GM04504 (cell line): ENCODE measurements at regions not wholly inside any gene's neighbourhood (a gene's known extent, or its start where the extent isn't known, plus 50 kb on each side); places are given as distances from the start of the nearest gene placed in this dataset.

Experiments used
- DNase-seq: peaks from one replicate; pipeline ENCODE4 v3.0.0-alpha.2; 2012; ENCODE audit warnings: low read depth

- DNase-seq, result no peak
Observed at GRCh38 chr11:80603472-80603871, 1162.6 kb upstream of the TENM4 start.

DNA sequence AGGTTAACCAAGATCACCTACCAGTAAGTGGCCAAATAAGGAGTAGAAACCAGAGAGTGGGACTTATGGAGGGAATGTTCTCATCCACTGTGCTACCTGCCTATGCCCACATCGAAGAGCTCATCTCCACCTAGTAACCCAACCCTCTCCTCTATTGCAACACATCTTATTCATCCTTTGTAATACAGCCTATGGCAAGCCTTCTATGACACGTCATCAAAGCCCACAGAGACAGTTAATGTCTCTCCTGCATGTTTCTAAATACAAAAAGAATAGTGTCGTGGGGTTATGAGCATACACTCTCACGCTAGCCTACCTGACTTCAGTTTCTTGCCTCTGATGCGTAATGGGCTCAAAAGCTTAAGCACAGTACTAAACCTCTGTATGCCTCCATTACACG lies 1158.1 kb upstream of the TENM4 start:
- no peak for DNase-seq

DNA sequence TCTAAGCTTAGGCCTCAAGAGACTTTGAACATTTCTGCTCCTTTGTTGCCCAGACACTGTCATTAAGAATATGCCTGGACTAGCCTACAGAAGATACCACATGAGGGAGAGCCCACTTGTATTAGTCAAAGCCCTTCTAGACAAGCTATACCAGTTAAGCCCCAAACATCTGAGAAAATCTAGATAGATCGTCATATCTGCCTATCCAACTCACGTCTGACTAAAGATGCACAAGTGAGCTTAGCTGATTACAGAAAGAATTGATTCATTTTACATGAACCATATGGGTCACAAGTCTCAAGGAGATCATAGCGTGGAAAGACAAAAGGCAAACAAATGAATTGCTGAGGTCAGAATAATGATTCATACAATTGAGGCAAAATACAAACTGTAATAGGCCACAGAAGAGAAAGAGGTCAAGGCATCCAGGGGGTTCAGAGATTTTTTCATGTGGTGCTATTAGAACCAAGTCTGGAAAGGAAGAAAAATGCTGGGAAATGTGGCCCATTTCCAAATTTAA lies 1155.5 kb upstream of the TENM4 start:
- no peak for DNase-seq

GRCh38 chr11:80595011-80595410 lies 1154.2 kb upstream of the TENM4 start:
- no peak for DNase-seq

DNA sequence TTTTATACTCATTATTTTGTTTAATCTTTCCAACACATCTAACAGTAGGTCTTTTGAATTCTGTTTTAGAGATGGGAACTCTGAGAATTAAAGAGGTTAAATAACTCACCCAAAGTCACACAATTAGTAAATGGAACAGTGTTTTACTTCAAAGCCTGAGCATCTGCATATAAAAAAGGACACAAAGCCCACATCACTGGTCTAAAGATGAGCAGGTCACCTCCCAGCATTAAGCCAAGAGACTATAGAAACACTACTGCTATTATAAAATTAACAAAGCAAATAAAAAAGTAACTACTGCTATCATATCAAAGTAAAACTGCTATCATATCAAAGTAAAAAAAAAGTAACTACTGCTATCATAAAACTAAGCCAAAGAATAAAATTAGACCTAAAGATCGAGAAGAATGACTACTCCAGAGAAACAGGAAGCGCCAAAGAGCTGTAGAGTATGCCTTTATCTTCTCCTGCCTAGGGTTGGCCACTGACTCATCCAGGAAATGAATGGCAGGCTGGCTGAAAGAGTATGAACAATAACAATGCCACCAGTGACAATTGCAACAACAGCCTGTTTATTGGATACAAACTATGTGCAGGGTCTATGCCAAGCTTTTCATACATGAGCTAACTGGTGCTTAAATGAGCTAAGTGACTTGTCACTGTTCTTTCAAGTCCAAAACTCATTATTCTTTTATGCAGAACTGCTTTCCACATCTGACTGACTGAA lies 1153.0 kb upstream of the TENM4 start:
- DNase-seq, result no peak

GRCh38 chr11:80592546-80592945 lies 1151.7 kb upstream of the TENM4 start:
- DNase-seq, result no peak

DNA sequence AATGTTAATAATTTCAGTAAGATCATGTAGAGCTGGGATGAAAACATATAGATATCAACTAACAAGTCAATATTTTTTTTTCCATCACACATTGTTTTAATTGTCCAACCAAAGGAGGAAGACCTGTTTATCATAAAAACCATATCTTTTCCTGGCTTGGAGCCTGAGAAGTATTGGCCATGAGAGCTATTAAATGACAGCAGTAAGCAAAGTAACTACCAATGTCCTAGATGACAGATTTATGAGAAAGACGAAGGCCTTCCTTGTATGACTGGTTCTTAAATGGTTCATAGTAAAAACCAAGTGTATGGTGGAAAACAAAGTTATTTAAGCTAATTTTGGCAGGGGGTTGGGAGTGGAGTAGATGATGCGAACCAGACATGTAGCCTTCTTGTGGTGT lies 1147.1 kb upstream of the TENM4 start:
- DNase-seq, result no peak

- DNase-seq, result no peak
Observed at GRCh38 chr11:80586464-80586863, 1145.6 kb upstream of the TENM4 start.

DNA sequence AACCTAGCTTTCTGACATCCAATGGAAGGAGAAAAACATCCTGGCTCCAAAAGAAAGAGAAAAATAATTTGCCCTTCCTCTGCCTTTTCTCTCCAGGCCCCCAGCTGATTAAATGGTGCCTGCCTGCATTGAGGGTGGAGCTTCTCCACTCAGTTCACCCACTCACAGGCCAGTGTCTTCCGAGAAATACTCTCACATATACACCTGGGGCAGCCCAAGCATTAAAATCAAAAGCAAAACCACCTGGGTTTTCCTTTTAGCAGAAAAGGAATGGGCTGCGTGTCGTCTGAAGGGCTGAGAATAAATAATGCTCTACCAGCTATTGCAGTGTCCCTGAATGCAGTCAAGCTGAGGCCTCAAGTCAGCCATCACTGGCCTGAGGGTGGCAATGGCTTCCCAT lies 1143.8 kb upstream of the TENM4 start:
- DNase-seq, result no peak

DNA sequence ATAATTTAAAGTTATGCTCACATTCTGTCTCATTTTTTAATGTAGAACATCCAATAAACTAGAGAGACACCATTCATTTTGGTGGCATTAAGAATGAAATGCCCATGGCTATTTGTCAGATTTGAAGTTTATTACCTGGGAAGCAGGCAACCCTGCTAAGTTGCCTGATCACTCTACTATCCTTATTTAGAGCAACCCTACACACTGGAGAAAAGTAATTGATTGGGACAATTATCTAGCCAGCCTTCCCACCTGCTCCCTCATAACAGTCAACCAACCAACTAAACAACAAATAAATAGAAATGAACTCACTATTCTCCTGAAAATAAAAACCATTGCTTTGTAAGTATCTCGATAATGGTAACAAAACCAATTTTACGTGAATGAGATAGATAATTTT lies 1129.0 kb upstream of the TENM4 start:
- no peak for DNase-seq

GRCh38 chr11:80565231-80565630 lies 1124.4 kb upstream of the TENM4 start:
- DNase-seq, result no peak

DNA sequence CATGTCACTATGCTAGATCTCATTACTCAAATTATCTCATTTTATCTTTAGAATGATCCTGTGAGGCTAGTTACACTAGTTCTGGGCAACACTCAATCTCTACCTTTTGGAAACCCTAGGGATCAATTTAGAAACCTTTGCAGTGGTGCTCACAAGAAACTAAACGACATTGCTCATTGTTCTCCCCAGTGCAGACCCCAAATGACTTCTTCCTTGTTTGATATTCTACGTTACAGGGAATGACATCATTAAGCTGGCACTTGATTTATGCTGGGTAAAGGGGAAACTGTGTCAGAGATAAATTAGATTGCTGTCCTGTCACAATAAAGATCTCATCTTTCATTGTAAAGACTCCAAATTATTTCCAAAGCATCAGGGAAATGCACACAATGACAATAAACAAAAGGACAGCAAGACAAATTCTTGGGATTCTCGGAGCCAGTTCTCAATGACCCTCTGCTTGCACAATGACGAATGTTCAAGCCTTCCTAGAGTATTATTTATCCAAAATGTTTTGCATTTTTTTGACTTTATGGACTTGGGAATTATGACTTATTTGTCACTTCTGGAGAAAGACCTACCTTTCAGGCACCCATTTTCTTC lies 1121.8 kb upstream of the TENM4 start:
- no peak for DNase-seq

DNA sequence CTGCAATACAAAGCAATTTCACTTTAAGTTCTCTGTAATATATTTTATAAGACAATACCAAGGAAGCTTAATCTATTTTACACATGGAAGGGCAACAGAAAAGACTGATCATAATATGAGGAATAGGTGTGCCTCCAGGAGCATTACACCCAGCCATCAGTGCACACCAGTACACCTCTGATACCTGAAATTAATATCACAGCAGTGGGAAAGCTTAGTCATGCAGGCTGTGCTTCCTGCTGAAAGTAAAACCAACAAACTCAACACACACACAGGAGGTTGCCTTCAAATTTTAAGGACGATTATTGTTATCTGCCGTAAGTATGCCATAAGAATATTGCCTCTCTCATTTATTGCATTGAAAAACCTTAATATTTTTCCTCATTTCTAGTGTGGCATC lies 1119.1 kb upstream of the TENM4 start:
- DNase-seq, result no peak

GRCh38 chr11:80553565-80553964 lies 1112.7 kb upstream of the TENM4 start:
- no peak for DNase-seq

GRCh38 chr11:80542704-80543103 lies 1101.9 kb upstream of the TENM4 start:
- no peak for DNase-seq

- DNase-seq, result no peak
Observed at GRCh38 chr11:80538040-80538439, 1097.2 kb upstream of the TENM4 start.

DNA sequence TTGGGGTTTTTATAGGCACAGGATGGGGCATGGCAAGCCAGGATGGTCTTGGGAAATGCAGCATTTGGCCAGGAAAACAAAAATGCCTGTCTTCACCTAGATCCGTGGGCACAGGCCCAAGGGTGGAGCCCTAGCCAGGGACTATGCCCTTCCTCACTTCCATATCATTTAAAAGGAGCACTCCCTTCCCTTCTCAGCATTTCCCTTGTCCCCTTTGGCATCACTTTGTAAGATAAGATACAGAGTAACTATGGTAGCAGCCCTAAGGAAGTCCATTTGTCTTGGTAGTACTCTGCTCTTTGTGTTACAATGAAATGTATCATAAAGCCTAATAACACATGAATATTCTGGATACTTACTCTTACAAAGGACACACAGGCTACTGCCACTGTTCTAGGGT lies 1092.6 kb upstream of the TENM4 start:
- no peak for DNase-seq

- DNase-seq, result no peak
Observed at GRCh38 chr11:80532633-80533232, 1091.9 kb upstream of the TENM4 start.

DNA sequence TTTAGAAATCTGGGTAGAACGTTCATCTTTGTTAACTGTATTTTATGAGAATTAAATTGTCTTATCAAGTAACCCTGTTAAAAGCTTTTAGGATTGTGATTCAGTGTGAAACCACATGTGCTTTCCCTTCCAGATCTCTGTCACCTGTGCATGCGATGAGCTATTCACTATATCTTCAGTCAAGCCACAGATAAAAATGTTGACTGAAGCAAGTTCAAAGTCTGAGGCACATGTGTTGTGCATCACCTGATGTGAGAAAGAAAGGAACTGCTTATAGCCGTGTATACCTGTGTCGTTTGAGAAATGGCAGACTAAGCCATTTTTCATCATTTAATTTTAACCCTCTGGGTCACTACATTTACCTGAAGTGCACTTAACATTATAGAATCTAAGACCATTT lies 1088.9 kb upstream of the TENM4 start:
- DNase-seq, result no peak

- DNase-seq, result no peak
Observed at GRCh38 chr11:80525663-80526405, 1085.0 kb upstream of the TENM4 start.

DNA sequence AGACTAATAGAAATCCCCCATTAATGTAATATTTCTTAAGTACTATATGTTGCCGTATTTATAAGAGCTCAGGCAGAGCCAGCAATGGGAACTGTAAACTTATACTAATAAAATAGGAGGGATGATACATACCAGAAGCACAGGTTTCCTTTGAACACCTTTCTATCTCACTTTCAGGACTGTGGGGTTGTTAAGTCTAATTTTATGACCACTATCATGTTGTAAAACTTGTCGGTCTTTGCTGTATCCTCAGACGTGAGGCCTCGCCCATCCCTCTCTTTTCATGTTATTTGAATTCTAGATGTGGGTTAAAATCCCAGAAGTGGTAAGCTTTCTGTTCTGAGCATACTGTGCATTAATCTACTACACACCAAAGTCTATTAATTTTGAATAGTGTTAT lies 1083.5 kb upstream of the TENM4 start:
- DNase-seq, result no peak

DNA sequence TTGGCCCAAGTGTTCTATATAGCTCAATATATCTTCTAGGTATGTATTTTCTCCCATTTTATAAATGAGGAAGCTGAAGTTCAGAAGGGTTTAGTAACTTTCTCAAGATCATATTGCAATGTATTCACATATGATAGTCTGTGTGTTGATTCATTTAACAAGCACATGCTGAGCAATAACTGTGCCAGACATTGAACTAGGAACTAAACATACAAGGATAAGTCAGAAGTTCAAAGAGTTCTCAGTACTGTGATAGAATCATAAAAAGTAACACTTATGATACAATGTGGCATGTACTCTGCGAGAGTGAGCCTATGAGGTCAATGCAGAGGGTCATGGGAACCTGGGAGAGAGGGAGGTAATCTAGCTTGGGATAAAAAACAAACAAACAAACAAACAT lies 1082.2 kb upstream of the TENM4 start:
- DNase-seq, result no peak

DNA sequence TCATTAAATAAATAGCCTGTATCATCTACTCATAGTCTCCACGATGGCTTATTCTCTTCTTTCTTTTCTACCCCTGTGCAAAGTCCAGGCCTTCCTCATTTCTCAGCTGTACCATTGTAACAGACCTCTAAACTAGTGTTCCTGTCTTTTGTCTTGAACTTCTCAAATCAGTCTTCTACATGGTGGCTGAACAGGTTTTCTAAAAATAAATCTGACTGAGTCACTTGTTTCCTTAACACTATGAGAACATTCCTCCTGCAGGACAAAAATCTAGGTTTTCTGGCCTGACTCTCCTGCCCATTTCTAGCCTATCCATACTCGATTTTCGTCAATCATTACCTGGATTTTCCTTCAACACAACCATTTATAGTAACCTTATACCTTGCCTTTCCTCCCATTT lies 1080.8 kb upstream of the TENM4 start:
- no peak for DNase-seq
